ENCODE measurements at regions not wholly inside any gene's neighbourhood (a gene's known extent, or its start where the extent isn't known, plus 50 kb on each side); places are given as distances from the start of the nearest gene placed in this dataset.

DNA sequence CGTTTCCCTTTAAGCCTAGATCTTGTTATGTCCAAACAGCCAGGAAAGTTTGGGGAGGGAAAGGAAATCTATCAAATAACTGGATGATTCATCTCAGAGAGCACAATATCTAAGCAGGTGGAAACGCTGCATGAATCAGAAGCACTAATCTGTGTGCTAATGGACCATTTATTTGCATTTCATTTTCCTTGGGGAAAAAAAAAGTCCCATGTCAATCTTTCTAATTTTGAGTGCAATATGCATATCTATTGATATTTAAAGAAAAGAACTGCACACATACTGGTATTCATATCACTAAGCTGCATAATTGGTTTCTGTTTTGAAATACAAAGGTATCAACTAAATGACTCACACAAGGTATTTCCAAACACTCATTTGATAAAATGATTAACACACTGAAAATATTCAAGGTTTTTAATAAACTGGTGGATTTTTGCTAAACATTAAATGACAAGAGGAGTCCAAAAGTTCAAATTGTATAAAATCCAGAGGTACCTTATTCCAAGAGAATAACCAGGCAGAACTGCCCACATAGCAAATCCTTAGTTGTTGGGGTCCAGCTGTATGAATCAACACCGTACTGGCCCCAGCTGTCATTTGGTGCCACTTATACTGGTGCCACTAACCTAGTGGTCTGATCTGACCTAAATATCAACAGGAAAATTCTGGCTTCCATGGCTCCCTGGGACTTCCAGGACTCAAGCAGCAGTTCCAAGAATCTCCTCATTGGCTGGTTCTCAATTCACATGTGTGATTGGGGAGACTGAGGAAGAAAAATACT is 122.2 kb upstream of the SP4 start:
- no peak for TF ChIP-seq REST (IDR thresholded peaks at IDR 0.05; ENCODE audit: low read depth)
- TF ChIP-seq EP300 (IDR thresholded peaks at IDR 0.05; ENCODE audit: borderline replicate concordance), result no peak
- TF ChIP-seq RAD21 (IDR thresholded peaks at IDR 0.05; ENCODE audit: low read depth), result no peak
- no peak for TF ChIP-seq YY1 (IDR thresholded peaks at IDR 0.05; ENCODE audit: low read depth)
- no peak for TF ChIP-seq EGR1 (IDR thresholded peaks at IDR 0.05)
- no peak for TF ChIP-seq MAX (IDR thresholded peaks at IDR 0.05)
- no peak for TF ChIP-seq CREB1 (IDR thresholded peaks at IDR 0.05; ENCODE audit: low read depth)
- no peak for TF ChIP-seq NFIC (IDR thresholded peaks at IDR 0.05)
- no peak for TF ChIP-seq TAF1 (IDR thresholded peaks at IDR 0.05; ENCODE audit: low read depth)
- no peak for TF ChIP-seq TCF12 (IDR thresholded peaks at IDR 0.05; ENCODE audit: low read depth)
- TF ChIP-seq, protein P1, sequence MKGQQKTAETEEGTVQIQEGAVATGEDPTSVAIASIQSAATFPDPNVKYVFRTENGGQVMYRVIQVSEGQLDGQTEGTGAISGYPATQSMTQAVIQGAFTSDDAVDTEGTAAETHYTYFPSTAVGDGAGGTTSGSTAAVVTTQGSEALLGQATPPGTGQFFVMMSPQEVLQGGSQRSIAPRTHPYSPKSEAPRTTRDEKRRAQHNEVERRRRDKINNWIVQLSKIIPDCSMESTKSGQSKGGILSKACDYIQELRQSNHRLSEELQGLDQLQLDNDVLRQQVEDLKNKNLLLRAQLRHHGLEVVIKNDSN (IDR thresholded peaks at IDR 0.05), result no peak
- no peak for TF ChIP-seq TEAD4 (IDR thresholded peaks at IDR 0.05)
- TF ChIP-seq FOXM1 (IDR thresholded peaks at IDR 0.05; ENCODE audit: borderline replicate concordance, low read depth), result no peak
